ENCODE measurements at regions not wholly inside any gene's neighbourhood (a gene's known extent, or its start where the extent isn't known, plus 50 kb on each side); places are given as distances from the start of the nearest gene placed in this dataset.

DNA sequence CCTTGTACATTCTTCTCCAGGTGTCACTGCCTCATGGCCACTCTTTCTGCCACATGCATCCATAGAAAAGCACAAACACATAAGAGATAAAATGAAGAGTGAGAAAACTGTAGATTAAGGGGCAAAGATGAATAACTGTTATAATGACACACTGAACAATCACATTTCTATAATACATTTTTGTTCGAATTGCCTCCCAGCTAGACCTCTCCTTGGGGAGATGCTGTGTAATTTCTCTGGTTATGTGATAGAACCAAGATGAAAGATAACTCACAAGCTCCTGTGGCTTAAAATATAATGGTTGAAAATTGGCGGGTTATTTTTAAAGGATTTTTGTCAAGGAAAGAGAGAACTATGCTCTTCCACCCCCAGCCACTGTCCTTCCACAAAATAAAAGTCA is 60.2 kb upstream of the STEAP1 start:
- no peak for DNase-seq
